A549 (cell line): ENCODE measurements at regions not wholly inside any gene's neighbourhood (a gene's known extent, or its start where the extent isn't known, plus 50 kb on each side); places are given as distances from the start of the nearest gene placed in this dataset.

Experiments used
- CBX8 ChIP-seq: fragments of 200-600 bp; sonication (generic); IDR thresholded peaks from 2 replicates; pipeline ENCODE4 v1.6.1; 2016
- CTCF ChIP-seq: fragments of >200 bp; sonication (Bioruptor Twin); formaldehyde crosslinking; IDR thresholded peaks from 3 replicates; pipeline ENCODE4 v1.5.1; 2016
- EP300 ChIP-seq, 2 experiments: fragments of >200 bp; sonication (Bioruptor Twin); formaldehyde crosslinking; IDR thresholded peaks; 2 replicates in 1 of 2; 3 replicates in 1 of 2; pipeline ENCODE4 v1.6.1; 2016 to 2017
- MAX ChIP-seq: IDR thresholded peaks from 2 replicates; pipeline ENCODE4 v1.6.1; 2012
- MAZ ChIP-seq: fragments of 150-350 bp; IDR thresholded peaks from 2 replicates; pipeline ENCODE4 v1.6.1; 2014; ENCODE audit warnings: antibody characterized with exemption, low read depth, low read length, borderline replicate concordance
- PBX3 ChIP-seq: IDR thresholded peaks from 2 replicates; pipeline ENCODE4 v1.6.1; 2012
- POLR2A ChIP-seq: IDR thresholded peaks from 2 replicates; pipeline ENCODE4 v1.6.1; 2012; ENCODE audit warnings: mild to moderate bottlenecking, low read length
- REST ChIP-seq: fragments of 200-600 bp; sonication (generic); IDR thresholded peaks from 2 replicates; pipeline ENCODE4 v1.6.1; 2016; ENCODE audit warnings: antibody characterized with exemption, mild to moderate bottlenecking, moderate library complexity
- USF2 ChIP-seq: fragments of 450-650 bp; IDR thresholded peaks from 2 replicates; pipeline ENCODE4 v1.6.1; 2014; ENCODE audit warnings: antibody characterized with exemption

GRCh38 chr4:19958848-19959247 lies 292.9 kb upstream of the SLIT2 start:
- TF ChIP-seq REST (no peak), CTCF (no peak), MAX (no peak), CBX8 (no peak), USF2 (no peak), EP300 (IDR thresholded peaks at IDR 0.05) (no peak), PBX3 (no peak), MAZ (no peak), POLR2A (no peak)
